Esophagus squamous epithelium (tissue), 4 donors: ENCODE measurements at regions not wholly inside any gene's neighbourhood (a gene's known extent, or its start where the extent isn't known, plus 50 kb on each side); places are given as distances from the start of the nearest gene placed in this dataset.

Experiments used
- POLR2A ChIP-seq, 4 donors: fragments of 450-650 bp; IDR thresholded peaks; one replicate each; pipeline ENCODE4 v1.6.1; 2017; ENCODE audit warnings: antibody characterized with exemption in 4 of 4, mild to moderate bottlenecking in 4 of 4, moderate library complexity in 3 of 4
- TF ChIP-seq, protein P1 (sequence below), 6 experiments: fragments of 450-650 bp in 4 of 6; fragments of 200-600 bp in 2 of 6; sonication (generic) in 2 of 6; IDR thresholded peaks; one replicate each; pipeline ENCODE4 v1.5.1; 2016 to 2019; ENCODE audit warnings: antibody characterized with exemption in 6 of 6, mild to moderate bottlenecking in 4 of 6, moderate library complexity in 4 of 6

DNA sequence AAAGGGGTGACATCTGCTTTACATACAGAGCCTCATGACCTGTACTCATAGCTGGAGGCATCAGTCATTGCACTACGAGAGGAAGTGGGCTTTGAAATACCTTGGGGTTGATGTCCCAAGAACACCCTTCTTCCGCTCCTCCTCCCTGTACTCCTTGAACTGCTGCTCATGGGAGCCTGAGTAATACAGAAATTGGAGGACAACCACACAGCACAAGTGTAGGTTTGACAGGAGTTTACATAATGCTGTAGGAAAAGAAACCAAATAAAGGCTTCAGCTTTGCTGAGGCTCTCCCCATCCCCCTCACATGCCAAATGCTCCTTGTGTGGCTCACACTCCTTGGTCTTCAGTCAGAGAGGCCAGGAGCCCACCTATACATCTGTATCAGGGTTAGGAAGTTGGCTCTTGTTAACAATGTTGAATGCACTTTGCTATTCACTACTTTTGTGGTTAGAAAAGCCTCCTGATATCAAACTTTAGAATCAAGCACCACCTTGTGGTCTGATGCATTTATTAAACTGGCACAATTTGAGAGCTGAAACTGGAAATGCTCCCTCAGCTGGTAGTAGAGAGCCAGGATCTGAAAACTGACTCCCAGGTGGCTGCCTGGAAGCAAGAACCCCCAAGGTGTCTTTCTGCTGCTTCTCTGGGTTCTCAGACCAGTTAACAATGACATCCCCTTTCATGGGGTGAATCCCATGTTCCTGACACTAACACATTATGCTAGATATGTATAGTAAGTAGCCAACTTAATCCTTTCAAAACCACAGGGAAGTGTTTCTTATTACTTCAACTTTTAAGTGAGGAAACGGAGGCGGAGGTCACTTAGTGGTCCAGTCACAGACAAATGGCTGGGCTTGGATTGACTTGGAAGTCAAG, 56.2 kb upstream of the EDN1 start:
- no peak for TF ChIP-seq POLR2A (IDR thresholded peaks at IDR 0.05)
- TF ChIP-seq, protein P1, sequence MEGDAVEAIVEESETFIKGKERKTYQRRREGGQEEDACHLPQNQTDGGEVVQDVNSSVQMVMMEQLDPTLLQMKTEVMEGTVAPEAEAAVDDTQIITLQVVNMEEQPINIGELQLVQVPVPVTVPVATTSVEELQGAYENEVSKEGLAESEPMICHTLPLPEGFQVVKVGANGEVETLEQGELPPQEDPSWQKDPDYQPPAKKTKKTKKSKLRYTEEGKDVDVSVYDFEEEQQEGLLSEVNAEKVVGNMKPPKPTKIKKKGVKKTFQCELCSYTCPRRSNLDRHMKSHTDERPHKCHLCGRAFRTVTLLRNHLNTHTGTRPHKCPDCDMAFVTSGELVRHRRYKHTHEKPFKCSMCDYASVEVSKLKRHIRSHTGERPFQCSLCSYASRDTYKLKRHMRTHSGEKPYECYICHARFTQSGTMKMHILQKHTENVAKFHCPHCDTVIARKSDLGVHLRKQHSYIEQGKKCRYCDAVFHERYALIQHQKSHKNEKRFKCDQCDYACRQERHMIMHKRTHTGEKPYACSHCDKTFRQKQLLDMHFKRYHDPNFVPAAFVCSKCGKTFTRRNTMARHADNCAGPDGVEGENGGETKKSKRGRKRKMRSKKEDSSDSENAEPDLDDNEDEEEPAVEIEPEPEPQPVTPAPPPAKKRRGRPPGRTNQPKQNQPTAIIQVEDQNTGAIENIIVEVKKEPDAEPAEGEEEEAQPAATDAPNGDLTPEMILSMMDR (IDR thresholded peaks at IDR 0.05), result peak; percentile 62 to 90 (median 84)
